SK-N-SH (cell line): ENCODE measurements at regions not wholly inside any gene's neighbourhood (a gene's known extent, or its start where the extent isn't known, plus 50 kb on each side); places are given as distances from the start of the nearest gene placed in this dataset.

Experiments used
- CTCF ChIA-PET: fragments of 300-600, 350-600 bp; formaldehyde crosslinking; extraction: SDS; loops from one replicate; lab custom pipeline; 2021; lab: Yijun Ruan, JAX
- POLR2A ChIA-PET: fragments of 350-600 bp; sonication (Branson Sonifier 250); formaldehyde crosslinking; extraction: SDS; loops from one replicate; lab custom pipeline; 2020; ENCODE audit warnings: antibody characterized with exemption, inconsistent platforms; lab: Yijun Ruan, JAX
- DNase-seq: peaks from one replicate; pipeline ENCODE4 v3.0.0; 2012
- H2AFZ ChIP-seq: fragments of 200-600 bp; sonication (generic); 2 replicates; pipeline ENCODE4 v1.8.1; 2016; ENCODE audit warnings: antibody characterized with exemption, mild to moderate bottlenecking, low read depth
- H3F3A ChIP-seq: fragments of 200-600 bp; sonication (generic); replicated peaks from 2 replicates; pipeline ENCODE3; 2016; ENCODE audit warnings: antibody characterized with exemption, mild to moderate bottlenecking; ENCODE audit not compliant: insufficient read depth
- H3K27ac ChIP-seq, 2 experiments: fragments of 200-500 bp in 1 of 2; fragments of 200-600 bp in 1 of 2; sonication (Bioruptor generic) in 1 of 2; sonication (generic), shearing (Covaris generic) in 1 of 2; 2 replicates each; pipeline versions ENCODE4 v1.5.1 to v1.6.1; 2014 to 2016; ENCODE audit warnings: low read depth in 2 of 2, inconsistent platforms in 1 of 2, low read length in 1 of 2, mild to moderate bottlenecking in 1 of 2, mixed read lengths in 1 of 2
- H3K27me3 ChIP-seq: fragments of 200-600 bp; sonication (generic), shearing (Covaris generic); 2 replicates; pipeline ENCODE4 v1.6.1; 2016; ENCODE audit warnings: mixed run types; ENCODE audit not compliant: insufficient read depth
- H3K36me3 ChIP-seq, 2 experiments: fragments of 200-500 bp in 1 of 2; fragments of 200-600 bp in 1 of 2; sonication (Bioruptor generic) in 1 of 2; sonication (generic) in 1 of 2; replicated peaks in 1 of 2; 2 replicates each; pipeline versions ENCODE3 to v1.5.1; 2014 to 2016; ENCODE audit warnings: low read length in 1 of 2, mild to moderate bottlenecking in 1 of 2; ENCODE audit not compliant: insufficient read depth in 2 of 2, control insufficient read depth in 1 of 2
- H3K4me1 ChIP-seq, 2 experiments: fragments of 200-500 bp in 1 of 2; fragments of 200-600 bp in 1 of 2; sonication (Bioruptor generic) in 1 of 2; sonication (generic), shearing (Covaris generic) in 1 of 2; 2 replicates each; pipeline versions ENCODE4 v1.5.1 to v1.6.1; 2014 to 2016; ENCODE audit warnings: low read depth in 1 of 2, low read length in 1 of 2, mixed run types in 1 of 2; ENCODE audit not compliant: insufficient read depth in 2 of 2, control insufficient read depth in 1 of 2
- H3K4me2 ChIP-seq: fragments of 200-600 bp; sonication (generic), shearing (Covaris generic); 2 replicates; pipeline ENCODE4 v1.6.1; 2017; ENCODE audit warnings: mixed run types
- H3K4me3 ChIP-seq, 2 experiments: fragments of 200-500 bp in 1 of 2; fragments of 200-600 bp in 1 of 2; sonication (Bioruptor generic) in 1 of 2; sonication (generic), shearing (Covaris generic) in 1 of 2; 2 replicates each; pipeline versions ENCODE4 v1.5.1 to v1.8.1; 2014 to 2016; ENCODE audit warnings: low read depth in 2 of 2, inconsistent platforms in 1 of 2, low read length in 1 of 2, mild to moderate bottlenecking in 1 of 2, mixed read lengths in 1 of 2, moderate library complexity in 1 of 2
- H3K79me2 ChIP-seq: fragments of 200-600 bp; sonication (generic); 2 replicates; pipeline ENCODE4 v1.8.1; 2017; ENCODE audit warnings: mild to moderate bottlenecking; ENCODE audit not compliant: insufficient read depth
- H3K9ac ChIP-seq: fragments of 200-600 bp; sonication (generic); 2 replicates; pipeline ENCODE4 v1.6.1; 2017; ENCODE audit warnings: mixed run types
- H3K9me2 ChIP-seq: fragments of 200-600 bp; sonication (generic); 2 replicates; pipeline ENCODE4 v1.6.1; 2017; ENCODE audit warnings: mixed run types
- H3K9me3 ChIP-seq: fragments of 200-600 bp; sonication (generic); 2 replicates; pipeline ENCODE4 v1.6.1; 2017; ENCODE audit warnings: mixed run types, mild to moderate bottlenecking, moderate library complexity
- H4K20me1 ChIP-seq: fragments of 200-600 bp; sonication (generic); 2 replicates; pipeline ENCODE4 v1.6.1; 2017; ENCODE audit warnings: mild to moderate bottlenecking, mixed run types; ENCODE audit not compliant: insufficient read depth
- CHD2 ChIP-seq: fragments of 150-350 bp; IDR thresholded peaks from 2 replicates; pipeline ENCODE4 v1.6.1; 2018; ENCODE audit warnings: low read length; ENCODE audit not compliant: partially characterized antibody
- CTCF ChIP-seq: fragments of 200-600 bp; sonication (generic); IDR thresholded peaks from 2 replicates; pipeline ENCODE4 v1.6.1; 2017; ENCODE audit warnings: antibody characterized with exemption, mild to moderate bottlenecking, moderate library complexity
- EP300 ChIP-seq, 2 experiments: IDR thresholded peaks; 2 replicates each; pipeline versions ENCODE4 v1.4.0 to v1.6.1; 2012; ENCODE audit warnings: borderline replicate concordance in 1 of 2, low read depth in 1 of 2, low read length in 1 of 2
- EZH2phosphoT487 ChIP-seq: fragments of 200-600 bp; sonication (generic); IDR thresholded peaks from 2 replicates; pipeline ENCODE4 v1.6.1; 2017; ENCODE audit warnings: low read depth, mixed run types, mild to moderate bottlenecking, antibody characterized with exemption, moderate library complexity, borderline replicate concordance
- FOSL2 ChIP-seq: IDR thresholded peaks from 2 replicates; pipeline ENCODE4 v1.4.0; 2012; ENCODE audit warnings: low read depth, mild to moderate bottlenecking, moderate library complexity, borderline replicate concordance
- FOXM1 ChIP-seq: IDR thresholded peaks from 2 replicates; pipeline ENCODE4 v1.4.0; 2012; ENCODE audit warnings: low read depth, mild to moderate bottlenecking
- GABPA ChIP-seq: IDR thresholded peaks from 2 replicates; pipeline ENCODE4 v1.4.0; 2012; ENCODE audit warnings: low read depth, mild to moderate bottlenecking
- MAX ChIP-seq: IDR thresholded peaks from 2 replicates; pipeline ENCODE4 v1.4.0; 2012; ENCODE audit warnings: low read depth
- NRF1 ChIP-seq: IDR thresholded peaks from 2 replicates; pipeline ENCODE4 v1.6.1; 2012; ENCODE audit warnings: low read depth, mild to moderate bottlenecking, low read length
- RAD21 ChIP-seq: IDR thresholded peaks from 2 replicates; pipeline ENCODE4 v1.6.1; 2012; ENCODE audit warnings: mild to moderate bottlenecking, low read length
- REST ChIP-seq: IDR thresholded peaks from 2 replicates; pipeline ENCODE4 v1.6.1; 2012; ENCODE audit warnings: mild to moderate bottlenecking, low read depth, low read length, moderate library complexity
- RFX5 ChIP-seq: IDR thresholded peaks from 2 replicates; pipeline ENCODE4 v1.6.1; 2012; ENCODE audit warnings: mild to moderate bottlenecking, improper control_type of control experiment, low read length
- RXRA ChIP-seq: IDR thresholded peaks from 2 replicates; pipeline ENCODE4 v1.4.0; 2012; ENCODE audit warnings: low read depth, mild to moderate bottlenecking, borderline replicate concordance
- SIN3A ChIP-seq: IDR thresholded peaks from 2 replicates; pipeline ENCODE4 v1.6.1; 2012; ENCODE audit warnings: low read depth, mild to moderate bottlenecking, low read length, moderate library complexity, borderline replicate concordance
- SMC3 ChIP-seq: IDR thresholded peaks from 2 replicates; pipeline ENCODE4 v1.6.1; 2012; ENCODE audit warnings: low read depth, low read length, improper control_type of control experiment
- TEAD4 ChIP-seq: IDR thresholded peaks from 2 replicates; pipeline ENCODE4 v1.4.0; 2012; ENCODE audit warnings: mild to moderate bottlenecking, borderline replicate concordance; ENCODE audit not compliant: insufficient read depth
- USF2 ChIP-seq: fragments of 150-350 bp; IDR thresholded peaks from 2 replicates; pipeline ENCODE4 v1.6.1; 2017; ENCODE audit warnings: antibody characterized with exemption, low read length, low read depth, borderline replicate concordance
- WGBS: methylation state at CpG from one replicate; pipeline ENCODE4 v1.1.6; 2017; ENCODE audit warnings: low lambda C conversion rate; 5-methylcytosine and 5-hydroxymethylcytosine counted together

GRCh38 chr6:85126485-85127167 is 323.3 kb upstream of the NT5E start:
- H4K20me1 ChIP-seq, result no peaks in the 10 kb centered on the region
- H3K4me2 ChIP-seq, result peak overlapping the region; percentile 61
- WGBS, result 5% methylated on average over 11 of the region's 11 CpGs
- CTCF ChIA-PET, result interaction anchor here (0.8 kb wide), 1 partner anchor 16 kb away, joined by 4 read pairs; no protein-coding TSS in a partner anchor
- no peaks in the 10 kb centered on the region for H3K36me3 ChIP-seq
- no peak overlapping the region for H3K27ac ChIP-seq
- H3F3A ChIP-seq, result no peaks in the 10 kb centered on the region
- no peaks in the 10 kb centered on the region for H3K9me2 ChIP-seq
- peak overlapping the region in 1 of 2 experiments; percentile 30; a peak in 1 of 4 replicates for H3K4me3 ChIP-seq
- H3K9me3 ChIP-seq, result no peaks in the 10 kb centered on the region
- peak overlapping the region; percentile 75; the same call in 1 of the 2 replicates for H2AFZ ChIP-seq
- no peaks in the 10 kb centered on the region; the same call in 1 of the 2 replicates for H3K27me3 ChIP-seq
- 0 out of 4 replicates have a peak, but pooled peaks cover 0 to 6% of the 10 kb centered on the region in 2 experiments for H3K4me1 ChIP-seq
- H3K79me2 ChIP-seq, result no peaks in the 10 kb centered on the region
- POLR2A ChIA-PET, result no interaction called here
- DNase-seq, result peak; percentile 31
- no peak for TF ChIP-seq USF2
- TF ChIP-seq SMC3, result peak; percentile 40; the same call in 1 of the 2 replicates
- no peak for TF ChIP-seq CHD2
- TF ChIP-seq FOSL2, result no peak
- no peak for TF ChIP-seq RFX5
- no peak for TF ChIP-seq NRF1
- no peak for TF ChIP-seq TEAD4
- TF ChIP-seq GABPA, result no peak
- no peak for TF ChIP-seq REST
- no peak for TF ChIP-seq EZH2phosphoT487
- TF ChIP-seq EP300 (IDR thresholded peaks at IDR 0.05; ENCODE audit: borderline replicate concordance in 1 of 2, low read depth in 1 of 2, low read length in 1 of 2), result no peak
- no peak for TF ChIP-seq MAX
- TF ChIP-seq CTCF, result peak; percentile 58
- no peak for TF ChIP-seq SIN3A
- TF ChIP-seq RAD21, result peak; percentile 63
- TF ChIP-seq FOXM1, result no peak
- TF ChIP-seq RXRA, result no peak
- H3K9ac ChIP-seq, result no peak overlapping the region
